ENCODE measurements at regions not wholly inside any gene's neighbourhood (a gene's known extent, or its start where the extent isn't known, plus 50 kb on each side); places are given as distances from the start of the nearest gene placed in this dataset.

- ATAC-seq (ENCODE audit: low FRiP score) (no peak), DNase-seq (ENCODE audit: low spot score) (no peak)
- TF ChIP-seq, protein P1, sequence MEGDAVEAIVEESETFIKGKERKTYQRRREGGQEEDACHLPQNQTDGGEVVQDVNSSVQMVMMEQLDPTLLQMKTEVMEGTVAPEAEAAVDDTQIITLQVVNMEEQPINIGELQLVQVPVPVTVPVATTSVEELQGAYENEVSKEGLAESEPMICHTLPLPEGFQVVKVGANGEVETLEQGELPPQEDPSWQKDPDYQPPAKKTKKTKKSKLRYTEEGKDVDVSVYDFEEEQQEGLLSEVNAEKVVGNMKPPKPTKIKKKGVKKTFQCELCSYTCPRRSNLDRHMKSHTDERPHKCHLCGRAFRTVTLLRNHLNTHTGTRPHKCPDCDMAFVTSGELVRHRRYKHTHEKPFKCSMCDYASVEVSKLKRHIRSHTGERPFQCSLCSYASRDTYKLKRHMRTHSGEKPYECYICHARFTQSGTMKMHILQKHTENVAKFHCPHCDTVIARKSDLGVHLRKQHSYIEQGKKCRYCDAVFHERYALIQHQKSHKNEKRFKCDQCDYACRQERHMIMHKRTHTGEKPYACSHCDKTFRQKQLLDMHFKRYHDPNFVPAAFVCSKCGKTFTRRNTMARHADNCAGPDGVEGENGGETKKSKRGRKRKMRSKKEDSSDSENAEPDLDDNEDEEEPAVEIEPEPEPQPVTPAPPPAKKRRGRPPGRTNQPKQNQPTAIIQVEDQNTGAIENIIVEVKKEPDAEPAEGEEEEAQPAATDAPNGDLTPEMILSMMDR (IDR thresholded peaks at IDR 0.05): no peak
Measured at GRCh38 chr5:110846398-110847001, 107.7 kb downstream of the SLC25A46 start.

DNA sequence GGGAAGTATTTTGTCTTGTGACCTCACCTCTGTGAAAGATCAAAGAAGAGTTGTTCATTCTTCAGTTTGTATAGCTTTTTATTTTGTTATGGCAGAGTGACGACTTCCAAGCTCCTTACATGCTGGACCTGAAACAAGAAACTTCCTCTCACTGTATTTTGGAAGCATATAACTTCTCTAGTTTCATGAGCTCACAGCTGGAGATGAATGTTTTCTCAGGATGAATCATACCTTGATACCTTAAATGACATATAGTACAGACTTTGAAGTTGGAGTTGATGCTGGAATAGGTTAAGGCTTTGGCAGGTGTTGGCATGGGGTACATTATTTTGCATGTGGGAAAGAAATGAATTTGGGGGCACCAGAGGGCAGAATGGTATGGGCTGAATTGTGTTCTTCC lies 112.5 kb downstream of the SLC25A46 start:
- ATAC-seq (ENCODE audit: low FRiP score) (no peak), DNase-seq (ENCODE audit: low spot score) (no peak)
- TF ChIP-seq, protein P1 (IDR thresholded peaks at IDR 0.05): no peak

- TF ChIP-seq, protein P1 (IDR thresholded peaks at IDR 0.05): no peak
- DNase-seq (ENCODE audit: low spot score): no peak
- no peak for ATAC-seq (ENCODE audit: low FRiP score)
Measured at GRCh38 chr5:110852053-110852452, 113.2 kb downstream of the SLC25A46 start.

- TF ChIP-seq, protein P1 (IDR thresholded peaks at IDR 0.05): no peak
- ATAC-seq (ENCODE audit: low FRiP score) (no peak), DNase-seq (ENCODE audit: low spot score) (no peak)
Measured at GRCh38 chr5:110852541-110852940, 113.7 kb downstream of the SLC25A46 start.

DNA sequence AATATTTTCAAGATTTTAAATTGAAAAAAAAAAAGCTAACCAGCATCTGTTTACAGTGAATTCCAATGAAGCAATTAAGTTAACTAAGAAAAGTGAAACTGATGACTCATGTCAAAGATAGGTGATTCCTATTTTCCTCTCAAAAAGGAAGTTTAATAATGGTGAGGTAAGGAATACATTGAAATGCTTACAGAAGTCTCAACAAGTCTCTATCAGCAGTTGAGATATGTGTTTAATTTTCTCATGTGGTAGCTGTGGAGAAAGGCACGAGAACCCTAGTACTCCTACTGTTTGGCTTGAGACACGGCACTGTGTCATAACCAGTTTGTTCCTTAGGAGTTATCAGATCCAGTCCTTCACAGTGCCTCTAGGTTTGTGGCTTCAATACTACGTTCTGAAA lies 114.5 kb downstream of the SLC25A46 start:
- DNase-seq (ENCODE audit: low spot score): no peak
- TF ChIP-seq, protein P1 (IDR thresholded peaks at IDR 0.05): no peak
- ATAC-seq (ENCODE audit: low FRiP score): no peak

GRCh38 chr5:110854200-110854599 lies 115.4 kb downstream of the SLC25A46 start:
- peak; percentile 62 for ATAC-seq (ENCODE audit: low FRiP score)
- DNase-seq (ENCODE audit: low spot score): no peak
- TF ChIP-seq, protein P1 (IDR thresholded peaks at IDR 0.05): no peak

DNA sequence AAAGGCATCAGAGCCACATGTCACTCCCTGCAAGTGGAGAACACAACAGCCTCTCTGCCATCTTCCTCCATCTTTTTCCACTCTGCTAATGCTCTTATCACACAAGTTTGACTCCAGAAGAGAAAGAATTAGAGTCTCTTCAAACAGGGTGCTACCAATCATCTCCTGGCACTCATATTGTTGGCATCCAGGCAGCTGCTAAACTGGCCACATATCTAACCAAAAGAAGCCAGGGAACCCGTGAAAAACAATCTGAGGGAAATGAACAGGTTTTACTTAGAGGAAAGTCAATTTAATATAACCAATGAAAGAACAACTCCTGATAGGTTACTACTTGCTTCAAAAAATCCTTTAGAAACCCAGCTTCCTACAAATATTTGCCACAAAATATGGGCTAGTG lies 117.2 kb downstream of the SLC25A46 start:
- TF ChIP-seq, protein P1 (IDR thresholded peaks at IDR 0.05): no peak
- ATAC-seq (ENCODE audit: low FRiP score) (no peak), DNase-seq (ENCODE audit: low spot score) (no peak)

Data from omental fat pad (tissue), 3 donors.